NCI-H345 treated with DMSO at 0.1 percent for 48 hours (cell line): ENCODE measurements at regions not wholly inside any gene's neighbourhood (a gene's known extent, or its start where the extent isn't known, plus 50 kb on each side); places are given as distances from the start of the nearest gene placed in this dataset.

Experiments
- DNase-seq: peaks from one replicate; lab custom pipeline; 2025; ENCODE audit not compliant: unreplicated experiment; lab: John Stamatoyannopoulos, UW

DNA sequence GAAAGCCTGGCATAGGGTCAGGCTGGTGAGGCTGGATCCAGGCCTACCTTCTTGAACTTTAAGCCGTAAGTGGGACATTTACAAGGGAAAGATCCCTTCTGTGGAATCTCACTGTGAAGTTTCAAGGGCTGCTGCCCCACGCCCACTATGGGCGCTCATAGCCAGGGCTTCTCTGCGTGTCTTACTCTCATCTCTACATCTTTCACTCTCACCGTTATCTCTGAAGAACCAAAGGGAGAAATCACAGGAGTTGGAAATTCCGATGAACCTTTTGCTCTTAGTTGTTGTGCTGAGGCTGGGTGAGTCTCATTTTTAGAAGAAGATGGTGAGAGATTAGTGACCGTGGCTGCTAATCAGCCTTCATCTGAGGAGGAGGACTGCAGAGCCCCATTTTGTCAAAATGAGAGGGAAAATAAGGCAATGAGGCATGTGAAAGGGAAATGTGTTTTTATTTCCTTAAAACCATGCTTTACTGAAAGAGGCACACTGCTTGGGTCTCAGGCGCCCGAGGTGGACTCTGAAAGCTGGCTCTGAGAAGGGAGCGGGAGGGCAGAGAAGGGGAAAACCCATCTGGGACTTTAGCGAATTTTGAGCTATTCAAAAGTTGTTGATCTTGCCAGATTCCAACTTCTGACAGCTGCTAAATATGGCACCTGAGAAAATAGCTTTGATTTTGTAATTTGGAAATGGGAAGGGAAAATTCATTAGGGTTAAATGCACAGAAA, 301.5 kb downstream of the CLIC5 start:
- no peak for DNase-seq
